Activated naive CD8-positive, alpha-beta T cell (primary cell): ENCODE measurements at regions not wholly inside any gene's neighbourhood (a gene's known extent, or its start where the extent isn't known, plus 50 kb on each side); places are given as distances from the start of the nearest gene placed in this dataset.

Experiments
- H3K27ac Mint-ChIP-seq: one replicate; pipeline ENCODE4 v1.8.0; 2021; ENCODE audit warnings: mixed read lengths
- H3K27me3 Mint-ChIP-seq: one replicate; pipeline ENCODE4 v1.8.0; 2021; ENCODE audit warnings: mixed read lengths
- H3K36me3 Mint-ChIP-seq: one replicate; pipeline ENCODE4 v1.8.0; 2021; ENCODE audit warnings: mixed read lengths
- H3K4me1 Mint-ChIP-seq: one replicate; pipeline ENCODE4 v1.8.0; 2021; ENCODE audit warnings: low read depth, mixed read lengths
- H3K4me3 Mint-ChIP-seq: one replicate; pipeline ENCODE4 v1.8.0; 2021; ENCODE audit warnings: mild to moderate bottlenecking, mixed read lengths
- H3K9me3 Mint-ChIP-seq: one replicate; pipeline ENCODE4 v1.8.0; 2021; ENCODE audit warnings: low read depth, mixed read lengths

GRCh38 chr6:115667478-115668026, 393.1 kb downstream of the FRK start:
- Mint-ChIP-seq H3K27ac (peak overlapping the region; percentile 11), H3K9me3 (peaks cover 9% of the 10 kb centered on the region), H3K36me3 (no peaks in the 10 kb centered on the region), H3K4me3 (no peak overlapping the region), H3K27me3 (no peaks in the 10 kb centered on the region), H3K4me1 (no peaks in the 10 kb centered on the region)

GRCh38 chr6:115666997-115667396, 393.7 kb downstream of the FRK start:
- Mint-ChIP-seq H3K9me3 (peaks cover 9% of the 10 kb centered on the region), H3K27me3 (no peaks in the 10 kb centered on the region), H3K4me1 (no peaks in the 10 kb centered on the region), H3K4me3 (no peak overlapping the region), H3K27ac (no peak overlapping the region), H3K36me3 (no peaks in the 10 kb centered on the region)

GRCh38 chr6:115665310-115665709, 395.4 kb downstream of the FRK start:
- no peak overlapping the region for H3K4me3 Mint-ChIP-seq
- no peaks in the 10 kb centered on the region for H3K4me1 Mint-ChIP-seq
- no peaks in the 10 kb centered on the region for H3K36me3 Mint-ChIP-seq
- H3K9me3 Mint-ChIP-seq = peaks cover 9% of the 10 kb centered on the region
- H3K27ac Mint-ChIP-seq = no peak overlapping the region
- no peaks in the 10 kb centered on the region for H3K27me3 Mint-ChIP-seq

GRCh38 chr6:115663681-115664080, 397.0 kb downstream of the FRK start:
- Mint-ChIP-seq H3K27me3 (no peaks in the 10 kb centered on the region), H3K36me3 (no peaks in the 10 kb centered on the region), H3K4me1 (no peaks in the 10 kb centered on the region), H3K27ac (no peak overlapping the region), H3K4me3 (no peak overlapping the region), H3K9me3 (peaks cover 14% of the 10 kb centered on the region)

GRCh38 chr6:115643762-115644161, 416.9 kb downstream of the FRK start:
- H3K4me3 Mint-ChIP-seq = no peak overlapping the region
- H3K36me3 Mint-ChIP-seq = no peaks in the 10 kb centered on the region
- H3K27me3 Mint-ChIP-seq = no peaks in the 10 kb centered on the region
- no peak overlapping the region for H3K27ac Mint-ChIP-seq
- no peaks in the 10 kb centered on the region for H3K4me1 Mint-ChIP-seq
- peaks cover 8% of the 10 kb centered on the region for H3K9me3 Mint-ChIP-seq

- Mint-ChIP-seq H3K27ac (no peak overlapping the region), H3K36me3 (no peaks in the 10 kb centered on the region), H3K4me1 (no peaks in the 10 kb centered on the region), H3K9me3 (no peaks in the 10 kb centered on the region), H3K4me3 (no peak overlapping the region), H3K27me3 (no peaks in the 10 kb centered on the region)
These were observed 425.8 kb downstream of the FRK start for GRCh38 chr6:115634887-115635286.

- H3K4me1 Mint-ChIP-seq = no peaks in the 10 kb centered on the region
- H3K27me3 Mint-ChIP-seq = no peaks in the 10 kb centered on the region
- H3K36me3 Mint-ChIP-seq = no peaks in the 10 kb centered on the region
- H3K9me3 Mint-ChIP-seq = no peaks in the 10 kb centered on the region
- no peak overlapping the region for H3K27ac Mint-ChIP-seq
- H3K4me3 Mint-ChIP-seq = no peak overlapping the region
These were observed 426.6 kb downstream of the FRK start for GRCh38 chr6:115634131-115634530.

GRCh38 chr6:115631028-115631427, 429.7 kb downstream of the FRK start:
- H3K4me1 Mint-ChIP-seq = no peaks in the 10 kb centered on the region
- no peaks in the 10 kb centered on the region for H3K27me3 Mint-ChIP-seq
- no peak overlapping the region for H3K27ac Mint-ChIP-seq
- H3K36me3 Mint-ChIP-seq = no peaks in the 10 kb centered on the region
- no peaks in the 10 kb centered on the region for H3K9me3 Mint-ChIP-seq
- no peak overlapping the region for H3K4me3 Mint-ChIP-seq

GRCh38 chr6:115630424-115631024, 430.2 kb downstream of the FRK start:
- Mint-ChIP-seq H3K4me3 (no peak overlapping the region), H3K9me3 (no peaks in the 10 kb centered on the region), H3K36me3 (no peaks in the 10 kb centered on the region), H3K27ac (no peak overlapping the region), H3K27me3 (no peaks in the 10 kb centered on the region), H3K4me1 (no peaks in the 10 kb centered on the region)

GRCh38 chr6:115629415-115629814, 431.3 kb downstream of the FRK start:
- no peaks in the 10 kb centered on the region for H3K27me3 Mint-ChIP-seq
- H3K4me1 Mint-ChIP-seq = no peaks in the 10 kb centered on the region
- H3K9me3 Mint-ChIP-seq = no peaks in the 10 kb centered on the region
- H3K27ac Mint-ChIP-seq = no peak overlapping the region
- H3K36me3 Mint-ChIP-seq = no peaks in the 10 kb centered on the region
- no peak overlapping the region for H3K4me3 Mint-ChIP-seq

GRCh38 chr6:115618256-115618655, 442.4 kb downstream of the FRK start:
- H3K36me3 Mint-ChIP-seq = no peaks in the 10 kb centered on the region
- no peak overlapping the region for H3K27ac Mint-ChIP-seq
- H3K27me3 Mint-ChIP-seq = no peaks in the 10 kb centered on the region
- H3K9me3 Mint-ChIP-seq = peaks cover 5% of the 10 kb centered on the region
- no peak overlapping the region for H3K4me3 Mint-ChIP-seq
- no peaks in the 10 kb centered on the region for H3K4me1 Mint-ChIP-seq

GRCh38 chr6:115617031-115617430, 443.7 kb downstream of the FRK start:
- Mint-ChIP-seq H3K27ac (no peak overlapping the region), H3K27me3 (no peaks in the 10 kb centered on the region), H3K4me3 (no peak overlapping the region), H3K36me3 (no peaks in the 10 kb centered on the region), H3K9me3 (peaks cover 5% of the 10 kb centered on the region), H3K4me1 (no peaks in the 10 kb centered on the region)

GRCh38 chr6:115613488-115613887, 447.2 kb downstream of the FRK start:
- Mint-ChIP-seq H3K4me3 (no peak overlapping the region), H3K27me3 (no peaks in the 10 kb centered on the region), H3K4me1 (no peaks in the 10 kb centered on the region), H3K9me3 (peaks cover 5% of the 10 kb centered on the region), H3K36me3 (no peaks in the 10 kb centered on the region), H3K27ac (no peak overlapping the region)

- H3K4me1 Mint-ChIP-seq = no peaks in the 10 kb centered on the region
- H3K27me3 Mint-ChIP-seq = no peaks in the 10 kb centered on the region
- no peaks in the 10 kb centered on the region for H3K36me3 Mint-ChIP-seq
- no peak overlapping the region for H3K27ac Mint-ChIP-seq
- H3K9me3 Mint-ChIP-seq = peaks cover 5% of the 10 kb centered on the region
- H3K4me3 Mint-ChIP-seq = no peak overlapping the region
These were observed 447.8 kb downstream of the FRK start for GRCh38 chr6:115612796-115613479.

GRCh38 chr6:115612216-115612615, 448.5 kb downstream of the FRK start:
- Mint-ChIP-seq H3K4me3 (no peak overlapping the region), H3K27ac (no peak overlapping the region), H3K9me3 (peaks cover 5% of the 10 kb centered on the region), H3K4me1 (no peaks in the 10 kb centered on the region), H3K27me3 (no peaks in the 10 kb centered on the region), H3K36me3 (no peaks in the 10 kb centered on the region)

- H3K27ac Mint-ChIP-seq = no peak overlapping the region
- H3K9me3 Mint-ChIP-seq = peaks cover 9% of the 10 kb centered on the region
- H3K4me3 Mint-ChIP-seq = no peak overlapping the region
- no peaks in the 10 kb centered on the region for H3K4me1 Mint-ChIP-seq
- no peaks in the 10 kb centered on the region for H3K36me3 Mint-ChIP-seq
- H3K27me3 Mint-ChIP-seq = no peaks in the 10 kb centered on the region
These were observed 450.0 kb downstream of the FRK start for GRCh38 chr6:115610696-115611095.
